ENCODE measurements at regions not wholly inside any gene's neighbourhood (a gene's known extent, or its start where the extent isn't known, plus 50 kb on each side); places are given as distances from the start of the nearest gene placed in this dataset.

DNA sequence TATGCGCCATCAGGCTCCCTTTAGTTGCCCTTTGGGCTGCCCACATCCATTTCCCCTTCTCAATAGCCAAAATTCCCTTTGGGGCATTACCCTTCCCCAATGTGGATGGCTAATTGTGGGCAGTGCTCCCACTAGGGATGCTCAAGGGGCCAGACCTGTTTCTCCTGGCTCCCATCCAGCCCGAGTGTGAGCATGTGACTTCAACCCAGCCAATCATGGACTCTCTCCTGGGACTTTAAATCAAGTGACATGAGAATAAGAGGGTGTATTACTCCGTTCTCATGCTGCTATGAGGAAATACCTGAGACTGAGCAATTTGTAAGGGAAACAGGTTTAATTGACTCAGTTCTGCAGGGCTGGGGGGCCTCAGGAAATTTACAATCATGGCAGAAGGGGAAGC lies 60.9 kb upstream of the WSB1 start:
- 55% methylated on average over 3 of the region's 3 CpGs for WGBS (ENCODE audit: low lambda C conversion rate)
- Histone ChIP-seq H3K27me3 (ENCODE audit: insufficient read depth) (no peaks in the 10 kb centered on the region), H3K4me1 (ENCODE audit: control insufficient read depth in 1 of 2, insufficient read depth in 2 of 2, low read depth in 1 of 2, low read length in 1 of 2) (no peaks in the 10 kb centered on the region), H2AFZ (ENCODE audit: low read depth) (no peak overlapping the region), H3K79me2 (ENCODE audit: insufficient read depth) (no peaks in the 10 kb centered on the region), H3K4me3 (ENCODE audit: low read depth in 2 of 2, low read length in 1 of 2) (no peak overlapping the region), H3K9me2 (no peaks in the 10 kb centered on the region), H3K27ac (ENCODE audit: low read depth in 2 of 2, low read length in 1 of 2) (no peak overlapping the region), H3K36me3 (replicated peaks in 1 of 2; ENCODE audit: control insufficient read depth in 1 of 2, insufficient read depth in 2 of 2, low read length in 1 of 2) (no peaks in the 10 kb centered on the region), H3K9ac (no peak overlapping the region), H3K9me3 (no peaks in the 10 kb centered on the region), H4K20me1 (ENCODE audit: insufficient read depth) (no peaks in the 10 kb centered on the region), H3F3A (replicated peaks; ENCODE audit: insufficient read depth) (no peaks in the 10 kb centered on the region), H3K4me2 (no peak overlapping the region)
- ChIA-PET POLR2A (no interaction called here), CTCF (interaction anchor here (0.6 to 2.4 kb wide), 4 partner anchors 12 to 422 kb away, joined by 4 to 7 read pairs (median 5); no protein-coding TSS in a partner anchor)
- no peak for TF ChIP-seq CHD2 (IDR thresholded peaks at IDR 0.05; ENCODE audit: low read length, partially characterized antibody)
- TF ChIP-seq TCF12 (IDR thresholded peaks at IDR 0.05) = no peak
- TF ChIP-seq GABPA (IDR thresholded peaks at IDR 0.05; ENCODE audit: low read depth) = no peak
- TF ChIP-seq, protein P1, sequence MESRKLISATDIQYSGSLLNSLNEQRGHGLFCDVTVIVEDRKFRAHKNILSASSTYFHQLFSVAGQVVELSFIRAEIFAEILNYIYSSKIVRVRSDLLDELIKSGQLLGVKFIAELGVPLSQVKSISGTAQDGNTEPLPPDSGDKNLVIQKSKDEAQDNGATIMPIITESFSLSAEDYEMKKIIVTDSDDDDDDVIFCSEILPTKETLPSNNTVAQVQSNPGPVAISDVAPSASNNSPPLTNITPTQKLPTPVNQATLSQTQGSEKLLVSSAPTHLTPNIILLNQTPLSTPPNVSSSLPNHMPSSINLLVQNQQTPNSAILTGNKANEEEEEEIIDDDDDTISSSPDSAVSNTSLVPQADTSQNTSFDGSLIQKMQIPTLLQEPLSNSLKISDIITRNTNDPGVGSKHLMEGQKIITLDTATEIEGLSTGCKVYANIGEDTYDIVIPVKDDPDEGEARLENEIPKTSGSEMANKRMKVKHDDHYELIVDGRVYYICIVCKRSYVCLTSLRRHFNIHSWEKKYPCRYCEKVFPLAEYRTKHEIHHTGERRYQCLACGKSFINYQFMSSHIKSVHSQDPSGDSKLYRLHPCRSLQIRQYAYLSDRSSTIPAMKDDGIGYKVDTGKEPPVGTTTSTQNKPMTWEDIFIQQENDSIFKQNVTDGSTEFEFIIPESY (IDR thresholded peaks at IDR 0.05; ENCODE audit: borderline replicate concordance, low read depth) = no peak
- TF ChIP-seq MEF2A (IDR thresholded peaks at IDR 0.05; ENCODE audit: borderline replicate concordance, low read depth) = no peak
- TF ChIP-seq MXI1 (IDR thresholded peaks at IDR 0.05; ENCODE audit: low read depth, low read length) = no peak
- TF ChIP-seq YY1 (IDR thresholded peaks at IDR 0.05; ENCODE audit: low read depth) = no peak
- TF ChIP-seq NFIC (IDR thresholded peaks at IDR 0.05; ENCODE audit: borderline replicate concordance) = no peak
- TF ChIP-seq, protein P2, sequence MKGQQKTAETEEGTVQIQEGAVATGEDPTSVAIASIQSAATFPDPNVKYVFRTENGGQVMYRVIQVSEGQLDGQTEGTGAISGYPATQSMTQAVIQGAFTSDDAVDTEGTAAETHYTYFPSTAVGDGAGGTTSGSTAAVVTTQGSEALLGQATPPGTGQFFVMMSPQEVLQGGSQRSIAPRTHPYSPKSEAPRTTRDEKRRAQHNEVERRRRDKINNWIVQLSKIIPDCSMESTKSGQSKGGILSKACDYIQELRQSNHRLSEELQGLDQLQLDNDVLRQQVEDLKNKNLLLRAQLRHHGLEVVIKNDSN (IDR thresholded peaks at IDR 0.05; ENCODE audit: borderline replicate concordance, low read depth) = no peak
- DNase-seq = no peak

DNA sequence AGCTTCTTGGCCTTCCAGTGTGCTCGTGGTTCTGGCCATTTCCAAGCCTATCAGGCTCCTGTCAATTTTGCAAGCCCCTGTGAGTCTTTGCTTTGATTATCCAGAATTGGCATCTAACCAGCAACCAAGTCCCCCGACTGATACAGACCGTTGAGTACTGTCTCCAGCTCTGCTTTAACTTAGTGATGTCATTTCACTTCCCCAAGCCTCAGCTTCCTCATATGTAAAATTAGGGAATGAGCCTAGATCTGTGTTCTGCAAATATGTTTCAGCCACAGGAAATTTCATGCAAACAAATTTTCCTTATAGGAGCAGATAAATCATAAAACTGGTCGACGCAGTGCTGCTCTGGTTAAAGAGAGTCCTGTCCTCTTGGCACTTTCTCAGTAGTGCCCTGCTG lies 60.1 kb upstream of the WSB1 start:
- no peak for DNase-seq
- 53% methylated on average over 5 of the region's 5 CpGs for WGBS (ENCODE audit: low lambda C conversion rate)
- H3K4me1 ChIP-seq (ENCODE audit: control insufficient read depth in 1 of 2, insufficient read depth in 2 of 2, low read depth in 1 of 2, low read length in 1 of 2) = no peaks in the 10 kb centered on the region
- H3K9me3 ChIP-seq = no peaks in the 10 kb centered on the region
- no peaks in the 10 kb centered on the region for H3K9me2 ChIP-seq
- no peak overlapping the region for H3K27ac ChIP-seq (ENCODE audit: low read depth in 2 of 2, low read length in 1 of 2)
- H3K4me2 ChIP-seq = no peak overlapping the region
- H3K27me3 ChIP-seq (ENCODE audit: insufficient read depth) = no peaks in the 10 kb centered on the region
- no peaks in the 10 kb centered on the region for H3K79me2 ChIP-seq (ENCODE audit: insufficient read depth)
- no peak overlapping the region for H3K9ac ChIP-seq
- no peaks in the 10 kb centered on the region for H3F3A ChIP-seq (replicated peaks; ENCODE audit: insufficient read depth)
- H3K36me3 ChIP-seq (replicated peaks in 1 of 2; ENCODE audit: control insufficient read depth in 1 of 2, insufficient read depth in 2 of 2, low read length in 1 of 2) = no peaks in the 10 kb centered on the region
- CTCF ChIA-PET = interaction anchor here (1.5 to 2.4 kb wide), 3 partner anchors 368 to 522 kb away, joined by 4 to 7 read pairs (median 6); no protein-coding TSS in a partner anchor
- no peaks in the 10 kb centered on the region for H4K20me1 ChIP-seq (ENCODE audit: insufficient read depth)
- no peak overlapping the region for H3K4me3 ChIP-seq (ENCODE audit: low read depth in 2 of 2, low read length in 1 of 2)
- POLR2A ChIA-PET = no interaction called here
- TF ChIP-seq RXRA (IDR thresholded peaks at IDR 0.05; ENCODE audit: borderline replicate concordance, low read depth) = no peak
- no peak for TF ChIP-seq MEF2A (IDR thresholded peaks at IDR 0.05; ENCODE audit: borderline replicate concordance, low read depth)
- TF ChIP-seq FOSL2 (IDR thresholded peaks at IDR 0.05; ENCODE audit: borderline replicate concordance, low read depth) = no peak
- no peak for TF ChIP-seq MXI1 (IDR thresholded peaks at IDR 0.05; ENCODE audit: low read depth, low read length)
- no peak for TF ChIP-seq ELF1 (IDR thresholded peaks at IDR 0.05)
- no peak for TF ChIP-seq TAF1 (IDR thresholded peaks at IDR 0.05; ENCODE audit: borderline replicate concordance, low read depth, low read length)
- TF ChIP-seq, protein P3, sequence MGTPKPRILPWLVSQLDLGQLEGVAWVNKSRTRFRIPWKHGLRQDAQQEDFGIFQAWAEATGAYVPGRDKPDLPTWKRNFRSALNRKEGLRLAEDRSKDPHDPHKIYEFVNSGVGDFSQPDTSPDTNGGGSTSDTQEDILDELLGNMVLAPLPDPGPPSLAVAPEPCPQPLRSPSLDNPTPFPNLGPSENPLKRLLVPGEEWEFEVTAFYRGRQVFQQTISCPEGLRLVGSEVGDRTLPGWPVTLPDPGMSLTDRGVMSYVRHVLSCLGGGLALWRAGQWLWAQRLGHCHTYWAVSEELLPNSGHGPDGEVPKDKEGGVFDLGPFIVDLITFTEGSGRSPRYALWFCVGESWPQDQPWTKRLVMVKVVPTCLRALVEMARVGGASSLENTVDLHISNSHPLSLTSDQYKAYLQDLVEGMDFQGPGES (IDR thresholded peaks at IDR 0.05; ENCODE audit: low read depth, low read length) = no peak
- no peak for TF ChIP-seq CHD2 (IDR thresholded peaks at IDR 0.05; ENCODE audit: low read length, partially characterized antibody)
- TF ChIP-seq RFX5 (IDR thresholded peaks at IDR 0.05; ENCODE audit: low read length) = no peak
- TF ChIP-seq JUND (IDR thresholded peaks at IDR 0.05) = no peak
- TF ChIP-seq RCOR1 (IDR thresholded peaks at IDR 0.05; ENCODE audit: low read length) = no peak
- TF ChIP-seq EZH2phosphoT487 (IDR thresholded peaks at IDR 0.05; ENCODE audit: borderline replicate concordance, low read depth) = no peak
- TF ChIP-seq FOXM1 (IDR thresholded peaks at IDR 0.05; ENCODE audit: low read depth) = no peak
- no peak overlapping the region for H2AFZ ChIP-seq (ENCODE audit: low read depth)

Data from SK-N-SH (cell line).